ENCODE measurements at regions not wholly inside any gene's neighbourhood (a gene's known extent, or its start where the extent isn't known, plus 50 kb on each side); places are given as distances from the start of the nearest gene placed in this dataset.

GRCh38 chr16:55273356-55273755, 50.6 kb upstream of the IRX6 start (continued):
- TF ChIP-seq REST (IDR thresholded peaks at IDR 0.05; ENCODE audit: unreplicated experiment) (no peak), STAT1 (IDR thresholded peaks at IDR 0.05; ENCODE audit: unreplicated experiment) (no peak), CREB1 (CRISPR knock-in tag; IDR thresholded peaks at IDR 0.05; ENCODE audit: low read depth) (no peak), ZNF114 (CRISPR knock-in tag; IDR thresholded peaks at IDR 0.05) (no peak), ZNF462 (CRISPR knock-in tag; IDR thresholded peaks at IDR 0.05) (no peak), EZH2phosphoT487 (IDR thresholded peaks at IDR 0.05; ENCODE audit: unreplicated experiment) (no peak), EZH2 (IDR thresholded peaks at IDR 0.05; ENCODE audit: low read depth, unreplicated experiment) (no peak)
